ENCODE measurements at regions not wholly inside any gene's neighbourhood (a gene's known extent, or its start where the extent isn't known, plus 50 kb on each side); places are given as distances from the start of the nearest gene placed in this dataset.

- CTCF ChIA-PET: interaction anchor here (0.7 kb wide), 1 partner anchor 74 kb away, joined by 3 read pairs; no protein-coding TSS in a partner anchor
- ATAC-seq: no peak
- POLR2A ChIA-PET: no interaction called here
- in situ Hi-C loops (cut with MboI) (no loop called here), intact Hi-C loops (cut with micrococcal nuclease; ENCODE audit: unreplicated experiment) (no loop called here)
- RAD21 ChIA-PET (ENCODE audit: unreplicated experiment): no interaction called here
- 52% methylated on average over 4 of the region's 4 CpGs for WGBS (ENCODE audit: insufficient coverage, insufficient replicate concordance, low lambda C conversion rate, missing lambda C conversion rate)
- Histone ChIP-seq H3K4me1 (ENCODE audit: control insufficient read depth, insufficient read depth, low read length) (no peaks in the 10 kb centered on the region), H2AFZ (ENCODE audit: control insufficient read depth, low read depth, low read length) (no peak overlapping the region), H3K79me2 (ENCODE audit: control insufficient read depth, insufficient read depth, low read length) (no peaks in the 10 kb centered on the region), H3K4me3 (no peak overlapping the region), H3K4me2 (ENCODE audit: control insufficient read depth, insufficient read depth) (no peak overlapping the region), H3K27ac (ENCODE audit: control insufficient read depth, insufficient read depth) (no peak overlapping the region), H3K27me3 (replicated peaks in 1 of 2; ENCODE audit: control insufficient read depth in 2 of 2, insufficient read depth in 2 of 2, low read length in 1 of 2) (no peaks in the 10 kb centered on the region), H3K9ac (ENCODE audit: control insufficient read depth, insufficient read depth, low read length) (no peak overlapping the region), H3K9me3 (replicated peaks; ENCODE audit: control insufficient read depth, insufficient read depth, low read length) (no peaks in the 10 kb centered on the region), H3K36me3 (ENCODE audit: control insufficient read depth in 2 of 2, insufficient read depth in 2 of 2, low read length in 1 of 2) (no peaks in the 10 kb centered on the region), H4K20me1 (ENCODE audit: control insufficient read depth, insufficient read depth) (no peaks in the 10 kb centered on the region)
- no peak for DNase-seq (ENCODE audit: low read depth, low spot score)
- TF ChIP-seq MYB (IDR thresholded peaks at IDR 0.05; ENCODE audit: borderline replicate concordance, low read depth, low read length): no peak
- no peak for FAIRE-seq
- BruUV-seq (replicated peaks): no TSS peak
- SMC1A ChIA-PET (ENCODE audit: uncharacterized antibody, unreplicated experiment): no interaction called here
These were observed 166.4 kb upstream of the FANCL start for GRCh38 chr2:58407487-58407886.

GRCh38 chr2:58405341-58405740 is 164.2 kb upstream of the FANCL start:
- Histone ChIP-seq H3K4me2 (ENCODE audit: control insufficient read depth, insufficient read depth) (no peak overlapping the region), H3K9ac (ENCODE audit: control insufficient read depth, insufficient read depth, low read length) (no peak overlapping the region), H3K4me1 (ENCODE audit: control insufficient read depth, insufficient read depth, low read length) (no peaks in the 10 kb centered on the region), H4K20me1 (ENCODE audit: control insufficient read depth, insufficient read depth) (no peaks in the 10 kb centered on the region), H3K27ac (ENCODE audit: control insufficient read depth, insufficient read depth) (no peak overlapping the region), H2AFZ (ENCODE audit: control insufficient read depth, low read depth, low read length) (no peak overlapping the region), H3K27me3 (replicated peaks in 1 of 2; ENCODE audit: control insufficient read depth in 2 of 2, insufficient read depth in 2 of 2, low read length in 1 of 2) (no peaks in the 10 kb centered on the region), H3K79me2 (ENCODE audit: control insufficient read depth, insufficient read depth, low read length) (no peaks in the 10 kb centered on the region), H3K36me3 (ENCODE audit: control insufficient read depth in 2 of 2, insufficient read depth in 2 of 2, low read length in 1 of 2) (no peaks in the 10 kb centered on the region), H3K9me3 (replicated peaks; ENCODE audit: control insufficient read depth, insufficient read depth, low read length) (no peaks in the 10 kb centered on the region), H3K4me3 (no peak overlapping the region)
- POLR2A ChIA-PET: no interaction called here
- intact Hi-C loops (cut with micrococcal nuclease; ENCODE audit: unreplicated experiment) (no loop called here), in situ Hi-C loops (cut with MboI) (no loop called here)
- DNase-seq (ENCODE audit: low read depth, low spot score): no peak
- BruUV-seq (replicated peaks): no TSS peak
- FAIRE-seq: no peak
- 0% methylated on average over 1 of the region's 1 CpG for WGBS (ENCODE audit: insufficient coverage, insufficient replicate concordance, low lambda C conversion rate, missing lambda C conversion rate)
- TF ChIP-seq ZNF592 (IDR thresholded peaks at IDR 0.05) (no peak), NBN (IDR thresholded peaks at IDR 0.05) (no peak), EP300 (IDR thresholded peaks at IDR 0.05; ENCODE audit: borderline replicate concordance in 1 of 2, control insufficient read depth in 1 of 2, low read depth in 2 of 2, low read length in 2 of 2) (no peak), RUNX3 (IDR thresholded peaks at IDR 0.05; ENCODE audit: low read length) (no peak), NFXL1 (IDR thresholded peaks at IDR 0.05; ENCODE audit: borderline replicate concordance) (no peak)
- no peak for ATAC-seq
- RAD21 ChIA-PET (ENCODE audit: unreplicated experiment): no interaction called here
- SMC1A ChIA-PET (ENCODE audit: uncharacterized antibody, unreplicated experiment): interaction anchor here (1.6 kb wide), 1 partner anchor 14 kb away, joined by 4 read pairs; no protein-coding TSS in a partner anchor
- CTCF ChIA-PET: no interaction called here

Data from GM12878 (cell line).